H7 (cell line): ENCODE measurements at regions not wholly inside any gene's neighbourhood (a gene's known extent, or its start where the extent isn't known, plus 50 kb on each side); places are given as distances from the start of the nearest gene placed in this dataset.

Source experiments
- DNase-seq: peaks from one replicate; pipeline ENCODE4 v3.0.0; 2012
- H3K27me3 ChIP-seq: 2 replicates; pipeline ENCODE4 v1.6.0; 2011; ENCODE audit warnings: mild to moderate bottlenecking, low read length; ENCODE audit not compliant: control insufficient read depth, insufficient read depth
- H3K36me3 ChIP-seq: replicated peaks from 2 replicates; pipeline ENCODE4 v1.5.1; 2011; ENCODE audit warnings: low read length; ENCODE audit not compliant: control insufficient read depth, insufficient read depth
- H3K4me3 ChIP-seq: 2 replicates; pipeline ENCODE4 v1.5.1; 2011; ENCODE audit warnings: low read depth, mild to moderate bottlenecking, control low read depth, low read length, moderate library complexity; ENCODE audit not compliant: insufficient read depth

- DNase-seq = no peak
- Histone ChIP-seq H3K4me3 (no peak overlapping the region), H3K36me3 (no peaks in the 10 kb centered on the region), H3K27me3 (no peaks in the 10 kb centered on the region)
These were observed 437.3 kb upstream of the HTR2A start for GRCh38 chr13:47334173-47334572.

- no peaks in the 10 kb centered on the region for H3K36me3 ChIP-seq
- H3K4me3 ChIP-seq = no peak overlapping the region
- DNase-seq = no peak
- no peaks in the 10 kb centered on the region for H3K27me3 ChIP-seq
These were observed 435.3 kb upstream of the HTR2A start for GRCh38 chr13:47332149-47332548.

DNA sequence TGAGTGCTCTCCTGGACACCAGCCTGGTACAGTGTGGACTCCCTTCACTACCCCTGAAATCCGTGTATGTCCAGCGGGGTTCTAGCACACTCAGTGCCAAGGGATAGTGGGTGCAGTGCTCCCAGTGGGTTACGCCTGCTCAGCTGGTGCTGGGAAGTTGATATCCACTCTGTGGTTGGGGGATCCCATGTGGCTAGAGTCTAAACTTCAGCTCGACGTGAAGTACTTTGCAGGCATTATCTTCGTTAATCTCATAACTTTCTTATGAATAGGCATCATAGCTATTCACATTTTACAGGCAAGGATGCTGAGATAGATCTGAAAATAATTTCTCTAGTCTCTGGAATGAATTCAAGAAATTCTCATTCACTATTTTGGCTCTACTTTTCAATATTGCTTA, 433.2 kb upstream of the HTR2A start:
- DNase-seq = no peak
- Histone ChIP-seq H3K36me3 (no peaks in the 10 kb centered on the region), H3K4me3 (no peak overlapping the region), H3K27me3 (no peaks in the 10 kb centered on the region)

- DNase-seq = no peak
- H3K4me3 ChIP-seq = no peak overlapping the region
- H3K36me3 ChIP-seq = no peaks in the 10 kb centered on the region
- no peaks in the 10 kb centered on the region for H3K27me3 ChIP-seq
These were observed 431.0 kb upstream of the HTR2A start for GRCh38 chr13:47327861-47328260.

DNA sequence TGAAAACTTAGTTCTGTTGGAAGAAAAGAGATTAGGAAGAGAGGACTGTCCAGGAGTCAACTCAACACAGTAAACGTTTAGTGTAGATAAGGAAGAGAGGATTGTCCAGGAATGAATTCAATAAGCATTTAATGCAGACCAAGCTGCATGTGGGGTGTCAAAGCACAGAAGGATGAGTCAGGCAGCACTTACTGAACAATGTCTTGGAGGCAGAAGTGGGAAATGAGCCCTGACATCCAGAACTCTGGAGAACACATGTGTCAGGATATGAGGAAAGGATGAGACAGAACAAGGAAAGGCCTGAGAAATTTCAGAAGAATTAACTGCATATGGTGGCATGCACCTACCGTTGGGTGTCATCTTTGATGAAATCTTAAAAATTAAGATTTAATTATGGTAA, 429.2 kb upstream of the HTR2A start:
- Histone ChIP-seq H3K27me3 (no peaks in the 10 kb centered on the region), H3K4me3 (no peak overlapping the region), H3K36me3 (no peaks in the 10 kb centered on the region)
- DNase-seq = no peak

- Histone ChIP-seq H3K27me3 (no peaks in the 10 kb centered on the region), H3K36me3 (no peaks in the 10 kb centered on the region), H3K4me3 (no peak overlapping the region)
- no peak for DNase-seq
These were observed 420.5 kb upstream of the HTR2A start for GRCh38 chr13:47317356-47317755.

- Histone ChIP-seq H3K4me3 (no peak overlapping the region), H3K36me3 (no peaks in the 10 kb centered on the region), H3K27me3 (no peaks in the 10 kb centered on the region)
- no peak for DNase-seq
These were observed 413.5 kb upstream of the HTR2A start for GRCh38 chr13:47310401-47310800.

GRCh38 chr13:47306991-47307390, 410.1 kb upstream of the HTR2A start:
- Histone ChIP-seq H3K36me3 (no peaks in the 10 kb centered on the region), H3K27me3 (no peaks in the 10 kb centered on the region), H3K4me3 (no peak overlapping the region)
- no peak for DNase-seq

DNA sequence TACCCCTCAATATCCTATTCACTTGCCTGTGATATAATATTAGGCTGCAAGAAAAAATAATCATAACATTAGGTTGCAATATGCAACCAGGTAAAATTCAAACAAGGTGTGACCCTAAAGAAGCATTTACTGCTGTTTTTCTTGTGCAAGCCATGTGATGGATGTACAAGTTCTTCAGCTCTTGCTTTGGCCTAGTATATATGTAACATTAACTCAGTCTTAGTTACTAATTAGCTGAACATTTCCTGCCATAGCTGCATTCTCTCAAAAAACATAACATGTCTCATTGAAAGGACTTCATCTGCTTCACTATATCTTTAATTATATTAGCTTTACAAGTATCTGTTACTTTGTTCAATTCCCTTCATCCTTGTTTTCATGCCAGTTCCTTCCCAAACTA, 406.8 kb upstream of the HTR2A start:
- no peaks in the 10 kb centered on the region for H3K27me3 ChIP-seq
- no peaks in the 10 kb centered on the region for H3K36me3 ChIP-seq
- no peak for DNase-seq
- no peak overlapping the region for H3K4me3 ChIP-seq

DNA sequence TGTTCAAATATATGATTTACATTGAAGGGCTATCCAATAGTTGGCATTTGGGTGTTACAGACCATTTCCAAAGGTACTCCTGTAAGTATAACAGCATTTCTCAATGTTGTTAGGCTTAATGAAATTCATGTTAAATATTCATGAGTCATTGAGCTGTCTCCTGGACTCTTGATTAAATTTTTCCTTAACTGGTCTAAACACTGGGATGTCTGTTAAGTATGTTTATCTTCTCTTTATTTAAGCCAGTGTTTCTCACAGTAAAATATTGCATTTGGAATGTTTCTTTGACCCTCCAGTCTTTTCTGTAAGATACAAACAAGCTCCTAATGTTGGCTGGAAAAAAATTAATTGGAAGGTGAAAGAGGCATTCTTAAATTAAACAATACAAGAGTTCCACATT, 402.5 kb upstream of the HTR2A start:
- no peak for DNase-seq
- Histone ChIP-seq H3K4me3 (no peak overlapping the region), H3K36me3 (no peaks in the 10 kb centered on the region), H3K27me3 (no peaks in the 10 kb centered on the region)

DNA sequence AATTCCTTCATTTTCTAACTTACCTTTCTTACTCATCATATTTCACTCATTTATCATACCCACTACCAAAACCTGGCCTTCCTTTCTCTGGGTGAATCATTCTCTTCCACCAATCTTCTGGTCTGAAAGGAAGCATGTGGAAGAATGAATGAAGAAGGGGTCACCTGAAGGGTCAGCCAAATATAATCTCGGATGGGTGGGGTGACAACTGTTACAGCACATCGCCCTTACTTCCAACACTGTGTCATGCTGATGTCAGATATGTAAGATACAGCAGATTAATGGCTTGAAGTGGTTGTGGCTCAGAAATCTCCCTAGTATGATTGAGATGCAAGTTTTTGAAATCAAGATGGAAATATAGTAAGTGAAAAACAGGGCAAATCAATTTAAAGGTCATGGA, 401.7 kb upstream of the HTR2A start:
- no peak for DNase-seq
- Histone ChIP-seq H3K27me3 (no peaks in the 10 kb centered on the region), H3K36me3 (no peaks in the 10 kb centered on the region), H3K4me3 (no peak overlapping the region)

DNA sequence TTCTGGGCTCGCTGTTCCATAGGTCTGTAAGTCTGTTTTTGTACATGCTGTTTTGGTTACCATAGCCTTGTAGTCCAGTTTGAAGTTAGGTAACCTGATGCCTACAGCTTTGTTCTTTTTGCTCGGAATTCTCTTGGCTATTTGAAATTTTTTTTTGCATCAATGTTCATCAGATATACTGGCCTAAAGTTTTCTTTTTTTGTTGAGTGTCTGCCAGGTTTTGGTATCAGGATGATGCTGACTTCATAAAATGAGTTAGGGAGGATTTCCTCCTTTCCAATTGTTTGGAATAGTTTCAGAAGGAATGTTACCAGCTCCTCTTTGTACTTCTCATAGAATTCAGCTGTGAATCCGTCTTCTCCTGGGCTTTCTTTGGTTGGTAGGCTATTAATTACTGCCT, 397.8 kb upstream of the HTR2A start:
- Histone ChIP-seq H3K27me3 (no peaks in the 10 kb centered on the region), H3K36me3 (no peaks in the 10 kb centered on the region), H3K4me3 (no peak overlapping the region)
- DNase-seq = no peak

GRCh38 chr13:47291107-47291656, 394.3 kb upstream of the HTR2A start:
- DNase-seq = no peak
- no peaks in the 10 kb centered on the region for H3K36me3 ChIP-seq

GRCh38 chr13:47289567-47289966, 392.7 kb upstream of the HTR2A start:
- DNase-seq = no peak
- no peak overlapping the region for H3K4me3 ChIP-seq
- H3K36me3 ChIP-seq = no peaks in the 10 kb centered on the region
- no peaks in the 10 kb centered on the region for H3K27me3 ChIP-seq

More at GRCh38 chr13:47291107-47291656, 394.3 kb upstream of the HTR2A start:
- H3K4me3 ChIP-seq = no peak overlapping the region
- H3K27me3 ChIP-seq = no peaks in the 10 kb centered on the region

DNA sequence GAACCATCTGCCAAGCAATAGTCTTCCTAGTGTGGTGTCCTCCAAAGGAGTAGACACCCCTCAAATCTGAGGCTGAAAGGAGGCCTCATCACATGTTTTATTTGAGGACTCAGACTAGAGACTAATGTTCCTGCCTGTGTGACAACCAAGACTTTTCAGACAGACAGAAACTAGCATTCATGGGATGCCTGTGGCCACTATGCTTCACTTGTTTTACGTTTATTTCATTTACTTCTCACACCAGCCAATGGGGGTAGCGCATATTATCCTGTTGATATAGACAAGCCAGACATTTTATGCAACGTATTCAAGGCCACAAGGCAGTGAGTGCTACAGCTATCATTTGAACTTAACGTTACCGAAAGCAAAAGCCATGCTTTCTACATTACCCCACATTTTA, 391.7 kb upstream of the HTR2A start:
- no peaks in the 10 kb centered on the region for H3K36me3 ChIP-seq
- H3K27me3 ChIP-seq = no peaks in the 10 kb centered on the region
- no peak overlapping the region for H3K4me3 ChIP-seq
- DNase-seq = no peak

- no peaks in the 10 kb centered on the region for H3K27me3 ChIP-seq
- no peak overlapping the region for H3K4me3 ChIP-seq
- H3K36me3 ChIP-seq = no peaks in the 10 kb centered on the region
- DNase-seq = no peak
These were observed 390.5 kb upstream of the HTR2A start for GRCh38 chr13:47287291-47287751.
